ENCODE measurements at regions not wholly inside any gene's neighbourhood (a gene's known extent, or its start where the extent isn't known, plus 50 kb on each side); places are given as distances from the start of the nearest gene placed in this dataset.

GRCh38 chr2:219739866-219740440 is 112.5 kb downstream of the SLC4A3 start:
- TF ChIP-seq YY1 (tag by site-specific recombination; IDR thresholded peaks at IDR 0.05) (no peak), ZNF335 (tag by site-specific recombination; conservative IDR thresholded peaks at IDR 0.05) (no peak), ZNF211 (tag by site-specific recombination; IDR thresholded peaks at IDR 0.05; ENCODE audit: low read depth) (no peak), ZNF214 (tag by site-specific recombination; IDR thresholded peaks at IDR 0.05; ENCODE audit: borderline replicate concordance) (no peak), ZNF76 (tag by site-specific recombination; IDR thresholded peaks at IDR 0.05; ENCODE audit: borderline replicate concordance, low read depth) (no peak), ZNF157 (tag by site-specific recombination; IDR thresholded peaks at IDR 0.05) (no peak), ZNF133 (tag by site-specific recombination; IDR thresholded peaks at IDR 0.05) (no peak), ZNF239 (tag by site-specific recombination; IDR thresholded peaks at IDR 0.05) (no peak)
- CTCF ChIA-PET = no interaction called here
- H3K4me3 ChIP-seq (ENCODE audit: low read depth, low read length) = no peak overlapping the region
- POLR2A ChIA-PET = no interaction called here
- H3K27ac ChIP-seq (ENCODE audit: extremely low read depth, low read depth, low read length) = no peak overlapping the region
- no peaks in the 10 kb centered on the region for H3K9me3 ChIP-seq (ENCODE audit: control insufficient read depth, insufficient read depth, low read depth, low read length)
- H3K4me1 ChIP-seq (ENCODE audit: control insufficient read depth, insufficient read depth, low read length) = no peaks in the 10 kb centered on the region
- H3K36me3 ChIP-seq (ENCODE audit: control insufficient read depth in 2 of 2, insufficient read depth in 1 of 2, low read length in 2 of 2) = no peaks in the 10 kb centered on the region

DNA sequence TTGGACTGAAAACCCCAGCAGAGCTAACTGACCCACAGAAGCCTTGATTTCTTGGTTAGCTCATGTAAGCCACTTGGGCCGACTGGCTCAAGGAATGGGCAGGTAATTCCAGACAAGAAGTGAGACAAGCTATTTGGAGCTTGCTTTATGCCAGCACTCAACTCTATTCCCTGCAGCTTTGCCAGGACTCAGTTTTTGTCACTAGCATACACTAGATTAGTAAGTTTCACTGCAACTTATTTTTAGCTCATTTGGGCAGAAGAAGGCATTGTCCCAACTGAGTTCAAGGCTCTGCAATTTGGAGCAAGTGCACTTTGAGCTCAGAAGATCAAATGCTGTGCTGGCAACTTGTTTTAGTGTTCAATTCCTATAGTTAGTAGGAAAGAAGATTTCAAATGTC is 116.1 kb downstream of the SLC4A3 start:
- H3K9me3 ChIP-seq (ENCODE audit: control insufficient read depth, insufficient read depth, low read depth, low read length) = no peaks in the 10 kb centered on the region
- no peak overlapping the region for H3K27ac ChIP-seq (ENCODE audit: extremely low read depth, low read depth, low read length)
- ChIA-PET POLR2A (no interaction called here), CTCF (interaction anchor here (0.5 to 1.6 kb wide), 6 partner anchors 8 to 1830 kb away, joined by 3 to 6 read pairs (median 4); no protein-coding TSS in a partner anchor)
- no peaks in the 10 kb centered on the region for H3K36me3 ChIP-seq (ENCODE audit: control insufficient read depth in 2 of 2, insufficient read depth in 1 of 2, low read length in 2 of 2)
- no peak overlapping the region for H3K4me3 ChIP-seq (ENCODE audit: low read depth, low read length)
- no peaks in the 10 kb centered on the region for H3K4me1 ChIP-seq (ENCODE audit: control insufficient read depth, insufficient read depth, low read length)
- TF ChIP-seq YY1 (tag by site-specific recombination; IDR thresholded peaks at IDR 0.05) (no peak), ZNF140 (tag by site-specific recombination; IDR thresholded peaks at IDR 0.05) (no peak), ZNF148 (tag by site-specific recombination; IDR thresholded peaks at IDR 0.05; ENCODE audit: borderline replicate concordance) (no peak), ZNF112 (tag by site-specific recombination; IDR thresholded peaks at IDR 0.05) (no peak), ZNF391 (tag by site-specific recombination; IDR thresholded peaks at IDR 0.05; ENCODE audit: borderline replicate concordance, low read depth) (no peak), ZNF558 (tag by site-specific recombination; IDR thresholded peaks at IDR 0.05) (no peak), ZNF658 (tag by site-specific recombination; IDR thresholded peaks at IDR 0.05) (no peak), ATF2 (tag by site-specific recombination; IDR thresholded peaks at IDR 0.05; ENCODE audit: low read depth) (no peak), SETDB1 (IDR thresholded peaks at IDR 0.05; ENCODE audit: insufficient read length, low read length) (no peak), ZNF639 (tag by site-specific recombination; IDR thresholded peaks at IDR 0.05) (no peak), BCL11A (tag by site-specific recombination; IDR thresholded peaks at IDR 0.05; ENCODE audit: low read depth) (no peak), ZNF48 (tag by site-specific recombination; IDR thresholded peaks at IDR 0.05) (no peak), ZBTB10 (tag by site-specific recombination; IDR thresholded peaks at IDR 0.05) (no peak), ZNF416 (tag by site-specific recombination; IDR thresholded peaks at IDR 0.05) (no peak), ZBTB49 (tag by site-specific recombination; IDR thresholded peaks at IDR 0.05; ENCODE audit: low read depth) (no peak), PATZ1 (tag by site-specific recombination; IDR thresholded peaks at IDR 0.05) (no peak)
